ENCODE measurements at regions not wholly inside any gene's neighbourhood (a gene's known extent, or its start where the extent isn't known, plus 50 kb on each side); places are given as distances from the start of the nearest gene placed in this dataset.

GRCh38 chr3:94735354-94735753, 672.5 kb downstream of the NSUN3 start:
- DNase-seq (ENCODE audit: low read depth): no peak
- no peak overlapping the region for H3K4me3 ChIP-seq (ENCODE audit: low read depth, low read length)
- TF ChIP-seq CTCF (IDR thresholded peaks at IDR 0.05; ENCODE audit: low read depth, low read length, missing control alignments): no peak
- in situ Hi-C loops (cut with HindIII; ENCODE audit: low sequenced_read_pairs): no loop called here

GRCh38 chr3:94737116-94737515, 674.3 kb downstream of the NSUN3 start:
- DNase-seq (ENCODE audit: low read depth): no peak
- no peak for TF ChIP-seq CTCF (IDR thresholded peaks at IDR 0.05; ENCODE audit: low read depth, low read length, missing control alignments)
- in situ Hi-C loops (cut with HindIII; ENCODE audit: low sequenced_read_pairs): no loop called here
- H3K4me3 ChIP-seq (ENCODE audit: low read depth, low read length): no peak overlapping the region

- no peak overlapping the region for H3K4me3 ChIP-seq (ENCODE audit: low read depth, low read length)
- no peak for DNase-seq (ENCODE audit: low read depth)
- TF ChIP-seq CTCF (IDR thresholded peaks at IDR 0.05; ENCODE audit: low read depth, low read length, missing control alignments): no peak
- in situ Hi-C loops (cut with HindIII; ENCODE audit: low sequenced_read_pairs): no loop called here
These were observed 676.6 kb downstream of the NSUN3 start for GRCh38 chr3:94739420-94739819.

GRCh38 chr3:94758751-94759150, 695.9 kb downstream of the NSUN3 start:
- TF ChIP-seq CTCF (IDR thresholded peaks at IDR 0.05; ENCODE audit: low read depth, low read length, missing control alignments): no peak
- H3K4me3 ChIP-seq (ENCODE audit: low read depth, low read length): no peak overlapping the region
- in situ Hi-C loops (cut with HindIII; ENCODE audit: low sequenced_read_pairs): no loop called here
- no peak for DNase-seq (ENCODE audit: low read depth)

GRCh38 chr3:94772402-94772801, 709.5 kb downstream of the NSUN3 start:
- TF ChIP-seq CTCF (IDR thresholded peaks at IDR 0.05; ENCODE audit: low read depth, low read length, missing control alignments): no peak
- DNase-seq (ENCODE audit: low read depth): no peak
- H3K4me3 ChIP-seq (ENCODE audit: low read depth, low read length): no peak overlapping the region
- in situ Hi-C loops (cut with HindIII; ENCODE audit: low sequenced_read_pairs): no loop called here

- in situ Hi-C loops (cut with HindIII; ENCODE audit: low sequenced_read_pairs): no loop called here
- no peak overlapping the region for H3K4me3 ChIP-seq (ENCODE audit: low read depth, low read length)
- TF ChIP-seq CTCF (IDR thresholded peaks at IDR 0.05; ENCODE audit: low read depth, low read length, missing control alignments): no peak
- no peak for DNase-seq (ENCODE audit: low read depth)
These were observed 712.9 kb downstream of the NSUN3 start for GRCh38 chr3:94775746-94776145.

- no peak for DNase-seq (ENCODE audit: low read depth)
- TF ChIP-seq CTCF (IDR thresholded peaks at IDR 0.05; ENCODE audit: low read depth, low read length, missing control alignments): no peak
- H3K4me3 ChIP-seq (ENCODE audit: low read depth, low read length): no peak overlapping the region
- in situ Hi-C loops (cut with HindIII; ENCODE audit: low sequenced_read_pairs): no loop called here
These were observed 713.6 kb downstream of the NSUN3 start for GRCh38 chr3:94776401-94776915.

Measured in astrocyte of the cerebellum (primary cell).